GM04504 (cell line): ENCODE measurements at regions not wholly inside any gene's neighbourhood (a gene's known extent, or its start where the extent isn't known, plus 50 kb on each side); places are given as distances from the start of the nearest gene placed in this dataset.

Source experiments
- DNase-seq: peaks from one replicate; pipeline ENCODE4 v3.0.0-alpha.2; 2012; ENCODE audit warnings: low read depth

GRCh38 chr2:221831051-221831450 lies 258.9 kb upstream of the EPHA4 start:
- DNase-seq = no peak

- DNase-seq = no peak
Observed at GRCh38 chr2:221822416-221822815, 250.3 kb upstream of the EPHA4 start.

- no peak for DNase-seq
Observed at GRCh38 chr2:221818616-221819320, 246.7 kb upstream of the EPHA4 start.

- DNase-seq = no peak
Observed at GRCh38 chr2:221817878-221818277, 245.8 kb upstream of the EPHA4 start.

- DNase-seq = no peak
Observed at GRCh38 chr2:221817052-221817451, 244.9 kb upstream of the EPHA4 start.

- no peak for DNase-seq
Observed at GRCh38 chr2:221816566-221816965, 244.5 kb upstream of the EPHA4 start.

- no peak for DNase-seq
Observed at GRCh38 chr2:221810650-221811049, 238.5 kb upstream of the EPHA4 start.

GRCh38 chr2:221810245-221810644 lies 238.1 kb upstream of the EPHA4 start:
- DNase-seq = no peak

GRCh38 chr2:221808488-221808887 lies 236.4 kb upstream of the EPHA4 start:
- DNase-seq = no peak

- no peak for DNase-seq
Observed at GRCh38 chr2:221807706-221808105, 235.6 kb upstream of the EPHA4 start.

- no peak for DNase-seq
Observed at GRCh38 chr2:221802089-221802488, 230.0 kb upstream of the EPHA4 start.

GRCh38 chr2:221792971-221793521 lies 220.9 kb upstream of the EPHA4 start:
- no peak for DNase-seq

GRCh38 chr2:221791844-221792243 lies 219.7 kb upstream of the EPHA4 start:
- no peak for DNase-seq

- no peak for DNase-seq
Observed at GRCh38 chr2:221787561-221787960, 215.5 kb upstream of the EPHA4 start.

- no peak for DNase-seq
Observed at GRCh38 chr2:221786297-221786926, 214.3 kb upstream of the EPHA4 start.

- no peak for DNase-seq
Observed at GRCh38 chr2:221780281-221780688, 208.2 kb upstream of the EPHA4 start.

- peak; percentile 4 for DNase-seq
Observed at GRCh38 chr2:221779614-221780067, 207.5 kb upstream of the EPHA4 start.

GRCh38 chr2:221778025-221778424 lies 205.9 kb upstream of the EPHA4 start:
- no peak for DNase-seq

GRCh38 chr2:221777119-221777518 lies 205.0 kb upstream of the EPHA4 start:
- DNase-seq = no peak

- DNase-seq = no peak
Observed at GRCh38 chr2:221775096-221775495, 203.0 kb upstream of the EPHA4 start.

GRCh38 chr2:221774136-221774535 lies 202.0 kb upstream of the EPHA4 start:
- no peak for DNase-seq

- no peak for DNase-seq
Observed at GRCh38 chr2:221771297-221771696, 199.2 kb upstream of the EPHA4 start.
